ENCODE measurements at regions not wholly inside any gene's neighbourhood (a gene's known extent, or its start where the extent isn't known, plus 50 kb on each side); places are given as distances from the start of the nearest gene placed in this dataset.

GRCh38 chr2:17068021-17068420, 402.4 kb upstream of the CYRIA start:
- no peak overlapping the region for H3K4me3 ChIP-seq (ENCODE audit: control extremely low read depth in 1 of 5, extremely low read depth in 1 of 5, insufficient read depth in 1 of 5, low read depth in 2 of 5, low read length in 4 of 5)
- H3K4me1 Mint-ChIP-seq: no peaks in the 10 kb centered on the region
- CTCF ChIA-PET: no interaction called here
- H3K9ac ChIP-seq (ENCODE audit: low read length): no peak overlapping the region
- intact Hi-C loops (cut with micrococcal nuclease): loop anchor here (10.0 kb wide), 1 partner anchor 57 kb away; no protein-coding TSS in a partner anchor
- no peaks in the 10 kb centered on the region for H3K4me1 ChIP-seq (ENCODE audit: control insufficient read depth in 2 of 2, insufficient read depth in 2 of 2, low read length in 2 of 2)
- peaks cover 4% of the 10 kb centered on the region for H3K9me3 Mint-ChIP-seq (ENCODE audit: insufficient read depth)
- no peaks in the 10 kb centered on the region for H3K27me3 ChIP-seq (replicated peaks in 1 of 4; ENCODE audit: control extremely low read depth in 1 of 4, control insufficient read depth in 3 of 4, insufficient read depth in 4 of 4, low read length in 3 of 4)
- H3K27ac Mint-ChIP-seq: no peak overlapping the region
- H2AFZ ChIP-seq (ENCODE audit: insufficient read depth, low read depth, low read length, poor library complexity, severe bottlenecking): no peak overlapping the region
- 94% methylated on average over 2 of the region's 4 CpGs for WGBS (ENCODE audit: insufficient coverage)
- H3K4me3 Mint-ChIP-seq: no peak overlapping the region
- no peaks in the 10 kb centered on the region for H3K27me3 Mint-ChIP-seq
- peaks cover 0 to 12% (median 8%) of the 10 kb centered on the region in 3 donors for H3K9me3 ChIP-seq (ENCODE audit: control extremely low read depth in 1 of 3, control insufficient read depth in 2 of 3, insufficient read depth in 1 of 3, low read length in 2 of 3)
- TF ChIP-seq EZH2 (IDR thresholded peaks at IDR 0.05; ENCODE audit: borderline replicate concordance, insufficient read depth, low read depth, low read length, poor library complexity, severe bottlenecking) (no peak), CTCF (IDR thresholded peaks at IDR 0.05) (no peak)
- POLR2A ChIA-PET: no interaction called here
- no peaks in the 10 kb centered on the region for H4K20me1 ChIP-seq (ENCODE audit: control insufficient read depth, insufficient read depth, low read length, poor library complexity, severe bottlenecking)
- no peaks in the 10 kb centered on the region for H3K79me2 ChIP-seq (ENCODE audit: control insufficient read depth, insufficient read depth, low read length)
- no peak for ATAC-seq (ENCODE audit: low read depth)
- no peaks in the 10 kb centered on the region for H3K36me3 ChIP-seq (replicated peaks in 1 of 2; ENCODE audit: control extremely low read depth in 1 of 2, control insufficient read depth in 1 of 2, extremely low read depth in 1 of 2, insufficient read depth in 2 of 2, low read length in 1 of 2)
- DNase-seq: no peak
- H3K27ac ChIP-seq (ENCODE audit: low read length in 2 of 2): no peak overlapping the region
- no peak overlapping the region for H3K4me2 ChIP-seq (replicated peaks; ENCODE audit: low read depth, low read length, poor library complexity, severe bottlenecking)

DNA sequence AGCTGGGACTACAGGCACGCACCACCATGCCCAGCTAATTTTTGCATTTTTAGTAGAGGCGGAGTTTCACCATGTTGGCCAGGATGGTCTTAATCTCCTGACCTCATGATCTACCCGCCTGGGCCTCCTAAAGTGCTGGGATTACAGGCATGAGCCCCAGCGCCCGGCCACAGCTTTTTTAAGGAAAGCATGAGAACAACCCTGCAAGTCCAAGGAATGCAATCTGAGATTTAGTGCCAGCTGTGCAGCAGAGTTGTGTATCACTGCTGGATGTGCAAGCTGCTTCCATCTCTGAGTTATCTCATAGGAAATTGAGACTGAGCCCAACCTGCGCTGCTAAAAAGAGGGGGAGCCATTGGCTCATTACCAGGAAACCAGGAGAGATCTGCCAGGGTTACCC, 399.9 kb upstream of the CYRIA start:
- Histone ChIP-seq H3K27me3 (replicated peaks in 1 of 4; ENCODE audit: control extremely low read depth in 1 of 4, control insufficient read depth in 3 of 4, insufficient read depth in 4 of 4, low read length in 3 of 4) (no peaks in the 10 kb centered on the region), H3K79me2 (ENCODE audit: control insufficient read depth, insufficient read depth, low read length) (no peaks in the 10 kb centered on the region), H3K27ac (ENCODE audit: low read length in 2 of 2) (no peak overlapping the region), H2AFZ (ENCODE audit: insufficient read depth, low read depth, low read length, poor library complexity, severe bottlenecking) (no peak overlapping the region), H3K4me1 (ENCODE audit: control insufficient read depth in 2 of 2, insufficient read depth in 2 of 2, low read length in 2 of 2) (no peaks in the 10 kb centered on the region), H3K9me3 (ENCODE audit: control extremely low read depth in 1 of 3, control insufficient read depth in 2 of 3, insufficient read depth in 1 of 3, low read length in 2 of 3) (peaks cover 0 to 3% (median 0%) of the 10 kb centered on the region in 3 donors), H3K4me2 (replicated peaks; ENCODE audit: low read depth, low read length, poor library complexity, severe bottlenecking) (no peak overlapping the region), H4K20me1 (ENCODE audit: control insufficient read depth, insufficient read depth, low read length, poor library complexity, severe bottlenecking) (no peaks in the 10 kb centered on the region), H3K4me3 (ENCODE audit: control extremely low read depth in 1 of 5, extremely low read depth in 1 of 5, insufficient read depth in 1 of 5, low read depth in 2 of 5, low read length in 4 of 5) (no peak overlapping the region), H3K9ac (ENCODE audit: low read length) (no peak overlapping the region), H3K36me3 (replicated peaks in 1 of 2; ENCODE audit: control extremely low read depth in 1 of 2, control insufficient read depth in 1 of 2, extremely low read depth in 1 of 2, insufficient read depth in 2 of 2, low read length in 1 of 2) (no peaks in the 10 kb centered on the region)
- no peaks in the 10 kb centered on the region for H3K27me3 Mint-ChIP-seq
- no peak for ATAC-seq (ENCODE audit: low read depth)
- H3K9me3 Mint-ChIP-seq (ENCODE audit: insufficient read depth): peaks cover 4% of the 10 kb centered on the region
- no peak overlapping the region for H3K4me3 Mint-ChIP-seq
- no peak for DNase-seq
- no peaks in the 10 kb centered on the region for H3K4me1 Mint-ChIP-seq
- TF ChIP-seq CTCF (IDR thresholded peaks at IDR 0.05) (no peak), EZH2 (IDR thresholded peaks at IDR 0.05; ENCODE audit: borderline replicate concordance, insufficient read depth, low read depth, low read length, poor library complexity, severe bottlenecking) (no peak)
- ChIA-PET POLR2A (no interaction called here), CTCF (no interaction called here)
- 100% methylated on average over 5 of the region's 6 CpGs for WGBS (ENCODE audit: insufficient coverage)
- intact Hi-C loops (cut with micrococcal nuclease): loop anchor here (10.0 kb wide), 1 partner anchor 59 kb away; no protein-coding TSS in a partner anchor
- no peak overlapping the region for H3K27ac Mint-ChIP-seq
